ENCODE measurements at regions not wholly inside any gene's neighbourhood (a gene's known extent, or its start where the extent isn't known, plus 50 kb on each side); places are given as distances from the start of the nearest gene placed in this dataset.

- Histone ChIP-seq H3K27ac (ENCODE audit: low read depth, low read length) (no peak overlapping the region), H3K36me3 (ENCODE audit: control insufficient read depth, insufficient read depth, low read length) (no peaks in the 10 kb centered on the region), H3K9me3 (ENCODE audit: control insufficient read depth, low read length) (no peaks in the 10 kb centered on the region), H3K4me1 (ENCODE audit: control insufficient read depth, insufficient read depth, low read length) (no peaks in the 10 kb centered on the region), H3K9ac (ENCODE audit: extremely low read depth, low read length, poor library complexity, severe bottlenecking) (no peak overlapping the region), H3K4me3 (ENCODE audit: low read length) (no peak overlapping the region), H3K27me3 (ENCODE audit: control insufficient read depth, insufficient read depth, low read length, poor library complexity, severe bottlenecking) (no peaks in the 10 kb centered on the region)
- DNase-seq = no peak
- Mint-ChIP-seq H3K27me3 (ENCODE audit: insufficient read depth) (no peaks in the 10 kb centered on the region), H3K4me3 (no peak overlapping the region), H3K36me3 (ENCODE audit: low read depth) (no peaks in the 10 kb centered on the region), H3K27ac (no peak overlapping the region), H3K9me3 (no peaks in the 10 kb centered on the region), H3K4me1 (no peaks in the 10 kb centered on the region)
- WGBS, 2 experiments (ENCODE audit: insufficient coverage in 1 of 2, insufficient read length in 1 of 2) = 100% methylated on average over 1 of the region's 1 CpG; no CpG with 5 or more reads in 1 of the 2 experiments
- no peak for TF ChIP-seq CTCF (conservative IDR thresholded peaks at IDR 0.05)
Observed at GRCh38 chr21:27813344-27813743, 846.5 kb upstream of the ADAMTS5 start.

DNA sequence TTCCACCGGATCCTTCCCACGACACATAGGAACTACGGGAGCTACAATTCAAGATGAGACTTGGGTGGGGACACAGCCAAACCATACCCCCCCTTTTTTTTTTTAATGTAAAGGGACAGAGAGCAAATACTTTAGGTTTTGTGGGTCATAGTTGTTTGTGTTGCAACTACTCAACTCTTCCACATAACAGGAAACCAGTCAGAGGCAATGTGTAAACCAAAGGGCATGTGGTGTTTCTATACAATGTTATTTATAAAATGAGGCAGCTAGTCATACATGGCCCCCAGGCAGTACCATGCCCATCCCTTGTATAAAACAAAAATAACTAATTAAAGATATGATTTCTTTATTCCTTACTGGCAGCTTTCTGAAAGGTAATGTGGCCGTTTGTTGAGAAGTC, 845.4 kb upstream of the ADAMTS5 start:
- DNase-seq = no peak
- 94% methylated on average over 4 of the region's 4 CpGs; no CpG with 5 or more reads in 1 of the 2 experiments for WGBS, 2 experiments (ENCODE audit: insufficient coverage in 1 of 2, insufficient read length in 1 of 2)
- H3K27ac ChIP-seq (ENCODE audit: low read depth, low read length) = no peak overlapping the region
- H3K4me3 ChIP-seq (ENCODE audit: low read length) = no peak overlapping the region
- no peak overlapping the region for H3K27ac Mint-ChIP-seq
- H3K4me1 Mint-ChIP-seq = no peaks in the 10 kb centered on the region
- H3K27me3 ChIP-seq (ENCODE audit: control insufficient read depth, insufficient read depth, low read length, poor library complexity, severe bottlenecking) = no peaks in the 10 kb centered on the region
- H3K36me3 ChIP-seq (ENCODE audit: control insufficient read depth, insufficient read depth, low read length) = no peaks in the 10 kb centered on the region
- no peaks in the 10 kb centered on the region for H3K4me1 ChIP-seq (ENCODE audit: control insufficient read depth, insufficient read depth, low read length)
- H3K27me3 Mint-ChIP-seq (ENCODE audit: insufficient read depth) = no peaks in the 10 kb centered on the region
- H3K4me3 Mint-ChIP-seq = no peak overlapping the region
- no peaks in the 10 kb centered on the region for H3K36me3 Mint-ChIP-seq (ENCODE audit: low read depth)
- no peaks in the 10 kb centered on the region for H3K9me3 Mint-ChIP-seq
- no peak for TF ChIP-seq CTCF (conservative IDR thresholded peaks at IDR 0.05)
- H3K9ac ChIP-seq (ENCODE audit: extremely low read depth, low read length, poor library complexity, severe bottlenecking) = no peak overlapping the region
- H3K9me3 ChIP-seq (ENCODE audit: control insufficient read depth, low read length) = no peaks in the 10 kb centered on the region

- H3K4me3 Mint-ChIP-seq = no peak overlapping the region
- H3K27me3 Mint-ChIP-seq (ENCODE audit: insufficient read depth) = no peaks in the 10 kb centered on the region
- no peak for TF ChIP-seq CTCF (conservative IDR thresholded peaks at IDR 0.05)
Observed at GRCh38 chr21:27808923-27809322, 842.0 kb upstream of the ADAMTS5 start.

More at GRCh38 chr21:27808923-27809322, 842.0 kb upstream of the ADAMTS5 start:
- DNase-seq = no peak
- no peaks in the 10 kb centered on the region for H3K36me3 Mint-ChIP-seq (ENCODE audit: low read depth)
- H3K27ac Mint-ChIP-seq = no peak overlapping the region
- Histone ChIP-seq H3K27ac (ENCODE audit: low read depth, low read length) (no peak overlapping the region), H3K9me3 (ENCODE audit: control insufficient read depth, low read length) (no peaks in the 10 kb centered on the region), H3K9ac (ENCODE audit: extremely low read depth, low read length, poor library complexity, severe bottlenecking) (no peak overlapping the region), H3K4me3 (ENCODE audit: low read length) (no peak overlapping the region), H3K27me3 (ENCODE audit: control insufficient read depth, insufficient read depth, low read length, poor library complexity, severe bottlenecking) (no peaks in the 10 kb centered on the region), H3K4me1 (ENCODE audit: control insufficient read depth, insufficient read depth, low read length) (no peaks in the 10 kb centered on the region), H3K36me3 (ENCODE audit: control insufficient read depth, insufficient read depth, low read length) (no peaks in the 10 kb centered on the region)
- no peaks in the 10 kb centered on the region for H3K9me3 Mint-ChIP-seq
- H3K4me1 Mint-ChIP-seq = no peaks in the 10 kb centered on the region

All from endodermal cell (in vitro differentiated cells).